Heart left ventricle (tissue), 16 donors: ENCODE measurements at regions not wholly inside any gene's neighbourhood (a gene's known extent, or its start where the extent isn't known, plus 50 kb on each side); places are given as distances from the start of the nearest gene placed in this dataset.

Source experiments
- ATAC-seq, 4 donors: fragments of 200-7000 bp; cut with Tn5 transposase; one replicate each; pipeline ENCODE4 v1.9.1; 2020 to 2022; ENCODE audit warnings: moderate library complexity in 4 of 4, mild to moderate bottlenecking in 3 of 4, moderate number of reproducible peaks in 1 of 4
- DNase-seq, 5 donors: peaks; one replicate each; pipeline ENCODE4 v3.0.0-alpha.2; 2020
- H3K27ac ChIP-seq, 12 donors: fragments of 200-600 bp; sonication (generic) in 4 of 12; one replicate each; pipeline versions ENCODE4 v1.5.0 to v1.8.0; 2016 to 2022; ENCODE audit warnings: mild to moderate bottlenecking in 2 of 12
- H3K27me3 ChIP-seq, 9 donors: fragments of 200-600 bp; sonication (generic) in 2 of 9; one replicate each; pipeline versions ENCODE4 v1.5.1 to v1.8.0; 2016 to 2022; ENCODE audit warnings: mild to moderate bottlenecking in 3 of 9
- H3K36me3 ChIP-seq, 9 donors: fragments of 200-600 bp; sonication (generic) in 2 of 9; one replicate each; pipeline versions ENCODE4 v1.5.0 to v1.8.0; 2018 to 2022; ENCODE audit warnings: mild to moderate bottlenecking in 2 of 9
- H3K4me1 ChIP-seq, 12 donors: fragments of 200-600 bp; sonication (generic) in 4 of 12; one replicate each; pipeline versions ENCODE4 v1.5.0 to v1.8.0; 2016 to 2022; ENCODE audit warnings: mild to moderate bottlenecking in 3 of 12
- H3K4me3 ChIP-seq, 12 donors: fragments of 200-600 bp; sonication (generic) in 4 of 12; one replicate each; pipeline versions ENCODE4 v1.5.0 to v1.8.0; 2017 to 2022; ENCODE audit warnings: mild to moderate bottlenecking in 9 of 12, moderate library complexity in 4 of 12
- H3K9me3 ChIP-seq, 12 donors: fragments of 200-600 bp; sonication (generic) in 4 of 12; one replicate each; pipeline versions ENCODE4 v1.5.0 to v1.8.0; 2016 to 2022; ENCODE audit warnings: mild to moderate bottlenecking in 1 of 12
- POLR2A ChIP-seq, 2 donors: fragments of 450-650 bp; IDR thresholded peaks; one replicate each; pipeline ENCODE4 v1.6.1; 2017; ENCODE audit warnings: antibody characterized with exemption in 2 of 2, mild to moderate bottlenecking in 2 of 2, moderate library complexity in 2 of 2
- WGBS, 4 donors: extraction: QIAGEN DNeasy Blood & Tissue Kit in 2 of 4; methylation state at CpG; one replicate each; pipeline versions ENCODE4 v1.1.5 to v1.1.7; 2013 to 2018; 5-methylcytosine and 5-hydroxymethylcytosine counted together
- intact Hi-C, 10 donors: fragments of 100-400 bp; cut with DNase I; formaldehyde crosslinking; loops; one replicate each; pipeline versions ENCODE4 v1.11.1 to v1.14.2; 2022
- TF ChIP-seq, protein P1 (sequence below), 12 donors: fragments of 200-600 bp; sonication (generic) in 4 of 12; IDR thresholded peaks; one replicate each; pipeline versions ENCODE4 v1.5.0 to v1.8.0; 2018 to 2022; ENCODE audit warnings: antibody characterized with exemption in 12 of 12, mild to moderate bottlenecking in 5 of 12
- donor health status: ischemic (EF 13 %, LVEDD 7.1; RV severe dilation, severe dysfunction).
- donor health status: healthy with polysubstance abuse.
- donor health status: DM: no; HTN: yes; CAD: no.
- donor health status: DM: no; HTN: no; CAD: no.
- donor health status: ischemic (EF 25% LVEDD 6.9; RV normal size, moderate dysfunction).
- donor health status: ischemic (EF 25% LVEDD 5.7; RV mildly dilated, moderate dysfunction).
- donor health status: healthy.
- donor health status: DM: yes; HTN: yes; CAD: no.
- donor health status: ischemic (EF 35%, LVEDD 5.7; RV mildly dilated, moderate dysfunction).
- donor health status: nonischemic (EF 11% LVEDD 7.7; RV severe dilation, severe dysfunction).
- donor health status: DM: yes; HTN: yes; CAD: no.
- donor health status: PGD.
- donor health status: ischemic (EF 29% LVEDD 5.4; RV normal size, mild dysfunction).
- donor health status: nonischemic (EF 23%, LVEDD 6.1; RV moderate dilation, normal function).

DNA sequence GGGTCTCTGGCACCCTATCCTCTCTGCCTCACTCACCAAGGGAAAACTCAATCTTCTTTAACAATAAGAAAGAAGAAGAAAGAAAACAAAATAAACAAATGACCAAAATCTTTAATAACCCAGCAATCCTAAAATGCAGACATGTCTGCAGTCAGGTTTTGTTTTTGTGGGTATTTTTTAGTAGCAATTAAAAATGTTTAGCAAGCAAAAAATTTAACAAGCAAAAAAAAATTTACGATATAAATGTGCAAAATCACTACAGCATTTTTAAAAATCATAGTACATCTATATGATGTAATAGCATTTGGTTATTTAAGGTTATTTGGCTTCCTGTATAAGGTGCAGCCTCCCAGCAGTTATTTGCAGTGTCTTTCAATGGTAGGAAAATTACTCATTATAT is 151.3 kb upstream of the MAP3K1 start:
- H3K9me3 ChIP-seq: peaks cover 0 to 7% (median 0%) of the 10 kb centered on the region in 12 donors
- H3K27me3 ChIP-seq: no peaks in the 10 kb centered on the region
- WGBS, 4 donors: 91 to 96% (median 94%) methylated on average over 1 of the region's 1 CpG
- DNase-seq: no peak
- no peaks in the 10 kb centered on the region for H3K36me3 ChIP-seq
- intact Hi-C loops: no loop called here
- H3K4me1 ChIP-seq: peaks cover 0 to 16% (median 0%) of the 10 kb centered on the region in 12 donors
- TF ChIP-seq, protein P1, sequence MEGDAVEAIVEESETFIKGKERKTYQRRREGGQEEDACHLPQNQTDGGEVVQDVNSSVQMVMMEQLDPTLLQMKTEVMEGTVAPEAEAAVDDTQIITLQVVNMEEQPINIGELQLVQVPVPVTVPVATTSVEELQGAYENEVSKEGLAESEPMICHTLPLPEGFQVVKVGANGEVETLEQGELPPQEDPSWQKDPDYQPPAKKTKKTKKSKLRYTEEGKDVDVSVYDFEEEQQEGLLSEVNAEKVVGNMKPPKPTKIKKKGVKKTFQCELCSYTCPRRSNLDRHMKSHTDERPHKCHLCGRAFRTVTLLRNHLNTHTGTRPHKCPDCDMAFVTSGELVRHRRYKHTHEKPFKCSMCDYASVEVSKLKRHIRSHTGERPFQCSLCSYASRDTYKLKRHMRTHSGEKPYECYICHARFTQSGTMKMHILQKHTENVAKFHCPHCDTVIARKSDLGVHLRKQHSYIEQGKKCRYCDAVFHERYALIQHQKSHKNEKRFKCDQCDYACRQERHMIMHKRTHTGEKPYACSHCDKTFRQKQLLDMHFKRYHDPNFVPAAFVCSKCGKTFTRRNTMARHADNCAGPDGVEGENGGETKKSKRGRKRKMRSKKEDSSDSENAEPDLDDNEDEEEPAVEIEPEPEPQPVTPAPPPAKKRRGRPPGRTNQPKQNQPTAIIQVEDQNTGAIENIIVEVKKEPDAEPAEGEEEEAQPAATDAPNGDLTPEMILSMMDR (IDR thresholded peaks at IDR 0.05): no peak
- no peak for TF ChIP-seq POLR2A (IDR thresholded peaks at IDR 0.05)
- H3K4me3 ChIP-seq: no peak overlapping the region
- no peak for ATAC-seq
- no peak overlapping the region for H3K27ac ChIP-seq

DNA sequence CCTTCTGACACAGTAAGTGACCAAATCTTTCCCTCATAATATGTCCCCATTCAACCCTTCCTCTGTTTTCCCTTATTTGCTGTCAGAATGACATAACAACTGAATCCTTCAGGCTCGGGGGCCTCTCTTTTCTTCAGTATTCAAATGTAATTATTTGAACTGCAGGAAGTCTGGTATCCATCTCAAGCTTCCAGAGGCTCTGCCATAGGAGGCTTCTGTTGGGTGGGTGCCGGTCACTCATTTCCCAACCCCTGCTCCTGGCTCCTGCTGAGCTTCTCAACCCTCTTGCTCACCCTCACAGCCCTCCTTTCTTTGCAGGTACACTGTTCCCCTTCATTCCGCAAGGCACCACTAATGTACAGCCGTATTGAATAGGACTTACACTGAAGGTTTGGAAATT is 151.8 kb upstream of the MAP3K1 start:
- TF ChIP-seq, protein P1 (IDR thresholded peaks at IDR 0.05): no peak
- no peak for TF ChIP-seq POLR2A (IDR thresholded peaks at IDR 0.05)

DNA sequence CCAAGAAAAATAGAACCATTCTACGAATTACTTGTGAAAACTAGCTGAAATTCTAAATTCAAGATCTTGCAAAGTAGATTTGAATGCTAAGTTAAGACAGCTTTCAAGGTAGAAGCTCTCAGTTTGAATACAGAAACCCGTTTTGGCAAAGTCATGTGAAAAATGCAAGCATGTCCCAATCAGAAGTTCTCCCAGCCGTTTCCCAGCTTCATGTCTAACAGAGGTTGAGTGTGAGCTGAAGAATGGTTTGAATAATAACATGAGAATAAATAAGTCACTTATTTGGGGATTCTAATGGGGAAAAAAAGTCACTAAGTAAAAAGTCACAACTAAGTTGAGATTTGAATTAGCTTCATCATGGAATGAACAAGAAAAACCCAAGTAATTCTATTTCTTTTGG is 152.5 kb upstream of the MAP3K1 start:
- ATAC-seq (no peak), DNase-seq (no peak)
- no peak overlapping the region for H3K4me3 ChIP-seq
- 77 to 92% (median 86%) methylated on average over 3 of the region's 3 CpGs for WGBS, 4 donors
- peaks cover 0 to 20% (median 0%) of the 10 kb centered on the region in 12 donors for H3K4me1 ChIP-seq
- no peaks in the 10 kb centered on the region for H3K27me3 ChIP-seq
- intact Hi-C loops: no loop called here
- TF ChIP-seq POLR2A (IDR thresholded peaks at IDR 0.05): no peak
- TF ChIP-seq, protein P1 (IDR thresholded peaks at IDR 0.05): no peak
- H3K27ac ChIP-seq: no peak overlapping the region
- peaks cover 0 to 7% (median 0%) of the 10 kb centered on the region in 12 donors for H3K9me3 ChIP-seq
- no peaks in the 10 kb centered on the region for H3K36me3 ChIP-seq

More for the DNA sequence above, 151.8 kb upstream of the MAP3K1 start:
- Histone ChIP-seq H3K9me3 (peaks cover 0 to 7% (median 0%) of the 10 kb centered on the region in 12 donors), H3K4me1 (peaks cover 0 to 15% (median 0%) of the 10 kb centered on the region in 12 donors), H3K4me3 (no peak overlapping the region), H3K27ac (no peak overlapping the region), H3K36me3 (no peaks in the 10 kb centered on the region), H3K27me3 (no peaks in the 10 kb centered on the region)
- DNase-seq (no peak), ATAC-seq (no peak)
- 93 to 98% (median 95%) methylated on average over 4 of the region's 4 CpGs for WGBS, 4 donors
- intact Hi-C loops: no loop called here

DNA sequence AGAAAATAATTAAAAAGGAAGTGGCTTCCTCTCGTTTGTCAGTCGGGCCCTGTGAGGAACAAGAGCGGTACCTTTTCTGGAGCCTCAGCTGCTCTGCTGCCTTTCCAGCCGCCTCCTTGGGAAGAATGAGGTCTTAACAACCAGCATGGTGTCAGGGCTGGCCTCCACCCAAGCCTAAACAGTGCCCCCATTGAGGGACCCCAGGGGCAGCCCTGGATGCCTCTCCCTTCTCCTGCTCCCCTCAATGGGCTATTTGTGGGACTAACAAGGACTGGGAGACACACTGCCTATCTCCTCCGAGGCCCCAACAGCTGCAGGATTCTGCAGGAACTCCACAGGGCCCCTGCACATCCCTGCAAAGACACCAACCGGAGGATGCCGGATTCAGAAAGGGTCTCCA is 155.4 kb upstream of the MAP3K1 start:
- Histone ChIP-seq H3K9me3 (peaks cover 0 to 4% (median 0%) of the 10 kb centered on the region in 12 donors), H3K27me3 (no peaks in the 10 kb centered on the region), H3K4me1 (peaks cover 0 to 7% (median 0%) of the 10 kb centered on the region in 12 donors), H3K36me3 (no peaks in the 10 kb centered on the region), H3K27ac (no peak overlapping the region), H3K4me3 (no peak overlapping the region)
- no peak for ATAC-seq
- intact Hi-C loops: no loop called here
- no peak for DNase-seq
- 88 to 91% (median 90%) methylated on average over 7 of the region's 7 CpGs for WGBS, 4 donors
- TF ChIP-seq, protein P1 (IDR thresholded peaks at IDR 0.05): no peak
- no peak for TF ChIP-seq POLR2A (IDR thresholded peaks at IDR 0.05)
